Mesenchymal stem cell (in vitro differentiated cells and primary cell): ENCODE measurements at regions not wholly inside any gene's neighbourhood (a gene's known extent, or its start where the extent isn't known, plus 50 kb on each side); places are given as distances from the start of the nearest gene placed in this dataset.

Source experiments
- DNase-seq: peaks from one replicate; pipeline ENCODE4 v3.0.0-alpha.2; 2013
- H2AFZ ChIP-seq: one replicate; pipeline ENCODE4 v1.6.1; 2013; ENCODE audit warnings: low read depth, mild to moderate bottlenecking, control low read depth, inconsistent platforms, low read length, moderate library complexity
- H2AK5ac ChIP-seq: 2 replicates; pipeline ENCODE4 v1.6.1; 2013; ENCODE audit warnings: low read length, moderate library complexity, mild to moderate bottlenecking, inconsistent platforms; ENCODE audit not compliant: severe bottlenecking
- H2BK120ac ChIP-seq: one replicate; pipeline ENCODE4 v1.6.1; 2013; ENCODE audit warnings: low read depth, mild to moderate bottlenecking, inconsistent platforms, low read length, moderate library complexity
- H2BK12ac ChIP-seq, 2 experiments: one replicate each; pipeline ENCODE4 v1.6.1; 2013; ENCODE audit warnings: inconsistent platforms in 2 of 2, low read length in 2 of 2, mild to moderate bottlenecking in 2 of 2, moderate library complexity in 2 of 2, control low read depth in 1 of 2
- H2BK15ac ChIP-seq: one replicate; pipeline ENCODE4 v1.6.1; 2013; ENCODE audit warnings: mild to moderate bottlenecking, low read depth, inconsistent platforms; ENCODE audit not compliant: poor library complexity, severe bottlenecking
- H2BK5ac ChIP-seq: 2 replicates; pipeline ENCODE4 v1.6.1; 2013; ENCODE audit warnings: low read depth, mild to moderate bottlenecking, low read length, control low read depth, inconsistent platforms; ENCODE audit not compliant: poor library complexity, severe bottlenecking
- H3K14ac ChIP-seq, 2 experiments: one replicate each; pipeline ENCODE4 v1.6.1; 2013; ENCODE audit warnings: inconsistent platforms in 2 of 2, low read length in 2 of 2, control low read depth in 1 of 2, mild to moderate bottlenecking in 1 of 2, moderate library complexity in 1 of 2
- H3K18ac ChIP-seq, 2 experiments: one replicate each; pipeline ENCODE4 v1.6.1; 2013; ENCODE audit warnings: inconsistent platforms in 2 of 2, low read length in 2 of 2, control low read depth in 1 of 2, low read depth in 1 of 2, mild to moderate bottlenecking in 1 of 2
- H3K23ac ChIP-seq, 2 experiments: one replicate each; pipeline ENCODE4 v1.6.1; 2013; ENCODE audit warnings: inconsistent platforms in 2 of 2, low read length in 2 of 2, mild to moderate bottlenecking in 2 of 2, moderate library complexity in 2 of 2, control low read depth in 1 of 2
- H3K27ac ChIP-seq: 2 replicates; pipeline ENCODE4 v1.5.1; 2013; ENCODE audit warnings: mild to moderate bottlenecking, moderate library complexity, low read length, control low read depth, inconsistent platforms; ENCODE audit not compliant: poor library complexity, severe bottlenecking
- H3K27me3 ChIP-seq, 2 experiments: 2 replicates each; pipeline versions ENCODE4 v1.6.1 to v1.7.0; 2013; ENCODE audit warnings: low read length in 2 of 2, mild to moderate bottlenecking in 2 of 2, moderate library complexity in 2 of 2, control low read depth in 1 of 2, inconsistent platforms in 1 of 2; ENCODE audit not compliant: control insufficient read depth in 1 of 2, insufficient read depth in 1 of 2
- H3K36me3 ChIP-seq, 2 experiments: 2 replicates each; pipeline versions ENCODE4 v1.6.1 to v1.7.0; 2013; ENCODE audit warnings: low read length in 2 of 2, control low read depth in 1 of 2, inconsistent platforms in 1 of 2, low read depth in 1 of 2, mild to moderate bottlenecking in 1 of 2; ENCODE audit not compliant: insufficient read depth in 2 of 2, control insufficient read depth in 1 of 2
- H3K4ac ChIP-seq, 2 experiments: one replicate each; pipeline ENCODE4 v1.6.1; 2013; ENCODE audit warnings: inconsistent platforms in 2 of 2, low read length in 2 of 2, mild to moderate bottlenecking in 2 of 2, moderate library complexity in 2 of 2, control low read depth in 1 of 2, low read depth in 1 of 2
- H3K4me1 ChIP-seq: 2 replicates; pipeline ENCODE4 v1.6.1; 2013; ENCODE audit warnings: low read depth, low read length, control low read depth; ENCODE audit not compliant: control insufficient read depth, insufficient read depth
- H3K4me2 ChIP-seq: 2 replicates; pipeline ENCODE4 v1.6.1; 2013; ENCODE audit warnings: low read length, mild to moderate bottlenecking, inconsistent platforms; ENCODE audit not compliant: poor library complexity, severe bottlenecking
- H3K4me3 ChIP-seq, 2 experiments: 2 replicates each; pipeline versions ENCODE4 v1.5.1 to v1.7.0; 2013; ENCODE audit warnings: low read length in 2 of 2, mild to moderate bottlenecking in 2 of 2, control low read depth in 1 of 2, low read depth in 1 of 2; ENCODE audit not compliant: insufficient read depth in 1 of 2
- H3K79me1 ChIP-seq: replicated peaks from 2 replicates; pipeline ENCODE4 v1.6.1; 2013; ENCODE audit warnings: mild to moderate bottlenecking, control low read depth, low read length, inconsistent platforms; ENCODE audit not compliant: poor library complexity, severe bottlenecking
- H3K9ac ChIP-seq: 2 replicates; pipeline ENCODE4 v1.7.0; 2013; ENCODE audit warnings: mild to moderate bottlenecking, low read length, moderate library complexity
- H3K9me3 ChIP-seq: 2 replicates; pipeline ENCODE4 v1.7.0; 2013; ENCODE audit warnings: mild to moderate bottlenecking, low read length; ENCODE audit not compliant: control insufficient read depth
- H4K8ac ChIP-seq: one replicate; pipeline ENCODE4 v1.6.1; 2013; ENCODE audit warnings: inconsistent platforms, mild to moderate bottlenecking, low read length, moderate library complexity
- H4K91ac ChIP-seq: one replicate; pipeline ENCODE4 v1.6.1; 2013; ENCODE audit warnings: mild to moderate bottlenecking, low read length, inconsistent platforms
- WGBS: methylation state at CpG from one replicate; pipeline ENCODE4 v1.1.7; 2013; ENCODE audit warnings: mixed read lengths; 5-methylcytosine and 5-hydroxymethylcytosine counted together

DNA sequence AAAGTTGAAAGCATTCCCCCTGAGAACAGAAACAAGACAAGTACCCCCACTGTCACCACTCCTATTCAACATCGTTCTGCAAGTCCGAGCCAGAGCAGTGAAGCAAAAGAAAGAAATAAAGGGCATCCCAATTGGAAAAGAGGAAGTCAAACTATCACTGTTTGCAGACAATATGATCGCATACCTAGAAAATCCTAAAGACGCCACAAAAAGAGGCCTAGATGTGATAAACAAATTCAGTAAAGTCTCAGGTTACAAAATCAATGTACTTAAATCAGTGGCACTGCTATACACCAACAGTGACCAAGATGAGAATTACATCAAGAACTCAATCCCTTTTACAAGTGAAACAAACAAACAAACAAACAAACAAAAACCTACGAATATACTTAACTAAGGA is 87.7 kb upstream of the COCH start:
- no peak overlapping the region for H3K18ac ChIP-seq
- no peak overlapping the region for H4K91ac ChIP-seq
- H3K36me3 ChIP-seq: no peaks in the 10 kb centered on the region
- H2AFZ ChIP-seq: no peak overlapping the region
- H3K4me1 ChIP-seq: no peaks in the 10 kb centered on the region
- peaks cover 17% of the 10 kb centered on the region for H3K9me3 ChIP-seq
- H3K14ac ChIP-seq: no peak overlapping the region
- H2AK5ac ChIP-seq: no peak overlapping the region
- no peak overlapping the region for H3K4me3 ChIP-seq
- H2BK12ac ChIP-seq: no peak overlapping the region
- 89% methylated on average over 4 of the region's 5 CpGs for WGBS
- H3K23ac ChIP-seq: no peak overlapping the region
- H2BK120ac ChIP-seq: no peak overlapping the region
- no peak overlapping the region for H2BK15ac ChIP-seq
- H3K9ac ChIP-seq: no peak overlapping the region
- no peaks in the 10 kb centered on the region for H3K27me3 ChIP-seq
- H3K27ac ChIP-seq: no peak overlapping the region
- DNase-seq: no peak
- no peak overlapping the region for H3K4ac ChIP-seq
- no peaks in the 10 kb centered on the region for H3K79me1 ChIP-seq
- no peak overlapping the region for H4K8ac ChIP-seq
- H3K4me2 ChIP-seq: no peak overlapping the region
- no peak overlapping the region for H2BK5ac ChIP-seq

DNA sequence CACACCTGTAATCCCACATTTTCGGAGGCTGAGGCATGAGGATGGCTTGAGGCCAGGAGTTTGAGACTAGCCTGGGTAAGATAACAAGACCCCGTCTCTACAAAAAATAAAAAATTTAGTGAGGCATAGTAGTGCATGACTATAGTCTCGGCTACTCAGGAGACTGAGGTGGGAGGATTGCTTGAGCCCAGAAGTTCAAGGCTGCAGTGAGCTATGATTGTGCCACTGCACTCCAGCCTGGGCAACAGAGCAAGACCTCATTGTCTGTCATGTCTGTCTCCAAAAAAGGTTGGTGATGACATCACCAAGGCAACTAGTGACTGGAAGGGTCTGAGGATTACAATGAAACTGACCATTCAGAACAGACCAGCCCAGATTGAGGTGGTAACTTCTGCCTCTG is 83.5 kb upstream of the COCH start:
- H3K27ac ChIP-seq: no peak overlapping the region
- H3K4me3 ChIP-seq: no peak overlapping the region
- H3K4ac ChIP-seq: no peak overlapping the region
- H2BK15ac ChIP-seq: no peak overlapping the region
- H3K14ac ChIP-seq: no peak overlapping the region
- no peak overlapping the region for H3K18ac ChIP-seq
- H2AK5ac ChIP-seq: no peak overlapping the region
- no peaks in the 10 kb centered on the region for H3K36me3 ChIP-seq
- H2AFZ ChIP-seq: no peak overlapping the region
- no peak overlapping the region for H4K91ac ChIP-seq
- H2BK120ac ChIP-seq: no peak overlapping the region
- H3K4me1 ChIP-seq: no peaks in the 10 kb centered on the region
- no peak overlapping the region for H3K23ac ChIP-seq
- H2BK5ac ChIP-seq: no peak overlapping the region
- no peak overlapping the region for H3K4me2 ChIP-seq
- WGBS: 72% methylated on average over 3 of the region's 3 CpGs
- H3K79me1 ChIP-seq: no peaks in the 10 kb centered on the region
- H3K9me3 ChIP-seq: peaks cover 31% of the 10 kb centered on the region
- H4K8ac ChIP-seq: no peak overlapping the region
- no peak overlapping the region for H2BK12ac ChIP-seq
- no peak overlapping the region for H3K9ac ChIP-seq
- no peak for DNase-seq
- H3K27me3 ChIP-seq: no peaks in the 10 kb centered on the region

DNA sequence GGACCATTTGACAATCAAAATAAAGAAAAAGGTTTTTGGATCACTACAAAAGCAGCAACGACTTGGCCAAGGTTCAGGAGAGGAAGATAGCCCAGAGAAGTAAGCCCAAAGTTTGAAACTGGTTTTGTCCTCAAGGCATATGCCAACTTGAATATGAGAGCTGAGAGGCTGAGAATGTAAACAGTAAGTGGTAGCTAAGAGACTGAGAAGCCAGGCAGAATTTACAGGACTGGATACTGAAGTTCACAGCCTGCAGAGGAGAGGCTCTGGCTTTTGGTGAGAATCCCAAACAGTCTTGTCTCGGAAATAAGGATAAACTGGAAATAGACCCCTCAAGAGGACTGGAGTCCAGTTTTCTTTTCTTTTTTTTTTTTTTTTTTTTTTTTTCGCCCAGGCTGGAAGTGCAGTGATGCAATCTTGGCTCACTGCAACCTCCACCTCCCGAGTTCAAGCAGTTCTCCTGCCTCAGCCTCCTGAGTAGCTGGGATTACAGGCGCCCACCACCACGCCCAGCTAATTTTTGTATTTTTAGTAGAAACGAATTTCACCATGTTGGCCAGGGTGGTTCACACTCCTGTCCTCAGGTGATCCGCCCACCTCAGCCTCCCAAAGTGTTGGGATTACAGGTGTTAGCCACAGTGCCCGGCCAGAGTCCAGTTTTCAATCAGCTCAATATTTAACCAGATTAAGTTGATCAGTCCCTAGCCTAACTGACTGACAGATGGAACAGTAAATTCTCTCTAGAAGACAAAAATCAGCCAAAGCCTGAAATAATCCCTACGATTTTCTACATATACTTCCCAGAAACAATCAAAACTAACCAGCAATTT is 82.6 kb upstream of the COCH start:
- Histone ChIP-seq H3K36me3 (no peaks in the 10 kb centered on the region), H4K8ac (no peak overlapping the region), H3K4ac (no peak overlapping the region), H2BK5ac (no peak overlapping the region), H3K27ac (no peak overlapping the region), H3K4me1 (no peaks in the 10 kb centered on the region), H2BK12ac (no peak overlapping the region), H3K9ac (no peak overlapping the region), H3K27me3 (no peaks in the 10 kb centered on the region), H3K18ac (no peak overlapping the region), H2AK5ac (no peak overlapping the region), H3K79me1 (no peaks in the 10 kb centered on the region), H3K9me3 (peaks cover 31% of the 10 kb centered on the region), H3K14ac (no peak overlapping the region), H2BK120ac (no peak overlapping the region), H4K91ac (no peak overlapping the region), H3K23ac (no peak overlapping the region), H2AFZ (no peak overlapping the region), H3K4me3 (no peak overlapping the region), H2BK15ac (no peak overlapping the region), H3K4me2 (no peak overlapping the region)
- no peak for DNase-seq
- WGBS: 83% methylated on average over 9 of the region's 10 CpGs

DNA sequence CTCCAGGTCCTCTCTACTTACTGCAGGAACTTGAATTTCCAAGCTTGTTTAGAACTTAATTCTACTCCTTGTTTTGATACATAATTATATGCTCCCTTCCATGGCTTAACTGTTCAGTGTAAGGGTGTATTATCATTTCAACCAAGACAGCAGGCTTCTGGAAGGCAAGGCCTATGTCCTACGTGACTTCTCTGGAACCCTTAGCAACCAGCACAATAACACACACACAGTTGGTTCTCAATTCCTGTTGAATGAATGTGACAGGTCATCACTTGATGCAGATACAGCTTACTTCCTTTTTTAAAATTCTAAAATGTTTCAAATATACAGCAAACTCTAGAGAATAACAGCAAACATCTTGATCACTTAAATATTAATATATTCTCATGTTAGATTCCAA is 77.7 kb upstream of the COCH start:
- Histone ChIP-seq H3K9me3 (peaks cover 13% of the 10 kb centered on the region), H3K23ac (no peak overlapping the region), H2BK5ac (no peak overlapping the region), H3K36me3 (no peaks in the 10 kb centered on the region), H3K79me1 (no peaks in the 10 kb centered on the region), H2BK120ac (no peak overlapping the region), H3K9ac (no peak overlapping the region), H3K4ac (no peak overlapping the region), H2BK15ac (no peak overlapping the region), H2AK5ac (no peak overlapping the region), H3K4me1 (no peaks in the 10 kb centered on the region), H3K27ac (no peak overlapping the region), H4K91ac (no peak overlapping the region), H2AFZ (no peak overlapping the region), H3K14ac (no peak overlapping the region), H3K18ac (no peak overlapping the region), H3K4me3 (no peak overlapping the region), H3K27me3 (peaks cover 0 to 10% of the 10 kb centered on the region in 2 experiments), H2BK12ac (no peak overlapping the region), H4K8ac (no peak overlapping the region), H3K4me2 (no peak overlapping the region)
- WGBS: no CpG with 5 or more reads among the region's 1 CpG
- no peak for DNase-seq
